K562 (cell line): ENCODE measurements at regions not wholly inside any gene's neighbourhood (a gene's known extent, or its start where the extent isn't known, plus 50 kb on each side); places are given as distances from the start of the nearest gene placed in this dataset.

ENCODE experiments used
- ATAC-seq: fragments of 200-7000 bp; cut with Tn5 transposase; 3 replicates; pipeline ENCODE4 v1.9.1; 2020; ENCODE audit warnings: moderate library complexity
- BruUV-seq: library from RNA; stranded (reverse); fragments of 400-500 nt; replicated peaks from 2 replicates; lab custom pipeline; 2021; lab: Mats Ljungman, UMichigan
- CTCF ChIA-PET: fragments of 300-600 bp; formaldehyde crosslinking; extraction: SDS; loops from one replicate; lab custom pipeline; 2021; ENCODE audit warnings: low intra/inter-chr PET ratio; lab: Yijun Ruan, JAX
- POLR2A ChIA-PET: fragments of 300-600, 350-650 bp; sonication (Branson Sonifier 250); formaldehyde crosslinking; extraction: SDS; loops from one replicate; lab custom pipeline; 2021; ENCODE audit warnings: antibody characterized with exemption, inconsistent platforms; lab: Yijun Ruan, JAX
- DNase-seq, 4 experiments: peaks; one replicate each; pipeline versions ENCODE4 v3.0.0 to v3.0.0-alpha.2; 2011 to 2018; ENCODE audit warnings: low spot score in 3 of 4, mixed read lengths in 3 of 4; ENCODE audit errors: extremely low read depth in 1 of 4
- FAIRE-seq: peaks from 2 replicates; lab custom pipeline; 2011; peaks lifted over from hg19 to GRCh38; lab: Jason Lieb, UNC
- H2AFZ ChIP-seq: 2 replicates; pipeline ENCODE4 v1.6.0; 2011; ENCODE audit warnings: low read depth, low read length, control low read depth, inconsistent platforms
- H3K27ac ChIP-seq: fragments of 200-600 bp; 3 replicates; pipeline ENCODE4 v1.8.0; 2011; ENCODE audit warnings: low read depth, mild to moderate bottlenecking, control low read depth, inconsistent platforms, low read length, moderate library complexity, mixed read lengths; ENCODE audit errors: extremely low read depth
- H3K27me3 ChIP-seq, 2 experiments: fragments of 300-600 bp in 1 of 2; 2 replicates in 1 of 2; 3 replicates in 1 of 2; pipeline versions ENCODE4 v1.6.0 to v1.8.0; 2011; ENCODE audit warnings: inconsistent platforms in 2 of 2, low read length in 2 of 2, mild to moderate bottlenecking in 1 of 2, mixed read lengths in 1 of 2, moderate library complexity in 1 of 2; ENCODE audit not compliant: control insufficient read depth in 2 of 2, insufficient read depth in 2 of 2
- H3K36me3 ChIP-seq: fragments of 300-600 bp; 3 replicates; pipeline ENCODE4 v1.8.0; 2011; ENCODE audit warnings: mild to moderate bottlenecking, low read length, inconsistent platforms; ENCODE audit not compliant: control insufficient read depth, insufficient read depth
- H3K4me1 ChIP-seq, 2 experiments: fragments of 200-600 bp in 1 of 2; replicated peaks in 1 of 2; 2 replicates in 1 of 2; 3 replicates in 1 of 2; pipeline versions ENCODE4 v1.5.1 to v1.8.0; 2011; ENCODE audit warnings: inconsistent platforms in 2 of 2, low read length in 2 of 2, mild to moderate bottlenecking in 1 of 2, mixed read lengths in 1 of 2, moderate library complexity in 1 of 2; ENCODE audit not compliant: control insufficient read depth in 2 of 2, insufficient read depth in 2 of 2
- H3K4me2 ChIP-seq: 2 replicates; pipeline ENCODE4 v1.6.1; 2011; ENCODE audit warnings: low read length, control low read depth, inconsistent platforms, mixed read lengths; ENCODE audit not compliant: insufficient read depth
- H3K4me3 ChIP-seq: fragments of 200-600 bp; sonication (generic), shearing (Covaris generic); 2 replicates; pipeline ENCODE4 v1.5.1; 2016; ENCODE audit warnings: control low read depth, inconsistent platforms
- H3K79me2 ChIP-seq: fragments of 200-600 bp; 3 replicates; pipeline ENCODE4 v1.8.0; 2011; ENCODE audit warnings: low read length, inconsistent platforms; ENCODE audit not compliant: control insufficient read depth, insufficient read depth
- H3K9ac ChIP-seq, 2 experiments: 2 replicates each; pipeline versions ENCODE4 v1.6.0 to v1.6.1; 2011; ENCODE audit warnings: low read depth in 2 of 2, low read length in 2 of 2, control low read depth in 1 of 2, inconsistent platforms in 1 of 2, mild to moderate bottlenecking in 1 of 2, mixed read lengths in 1 of 2; ENCODE audit not compliant: insufficient read depth in 1 of 2
- H3K9me1 ChIP-seq: one replicate; pipeline ENCODE4 v1.6.0; 2011; ENCODE audit warnings: inconsistent platforms, mild to moderate bottlenecking, low read length, moderate library complexity; ENCODE audit not compliant: control insufficient read depth, insufficient read depth
- H3K9me3 ChIP-seq: replicated peaks from 2 replicates; pipeline ENCODE4 v1.5.1; 2011; ENCODE audit warnings: low read depth, low read length, inconsistent platforms; ENCODE audit not compliant: control insufficient read depth, insufficient read depth
- H4K20me1 ChIP-seq: replicated peaks from 2 replicates; pipeline ENCODE4 v1.6.1; 2011; ENCODE audit warnings: low read length, inconsistent platforms, mixed read lengths; ENCODE audit not compliant: control insufficient read depth, insufficient read depth
- KDM2B ChIP-seq: fragments of 250-450 bp; sonication (Bioruptor Pico); IDR thresholded peaks from 2 replicates; pipeline ENCODE4 v1.8.0; 2021; ENCODE audit warnings: mild to moderate bottlenecking, moderate library complexity
- LEF1 ChIP-seq: fragments of 450-650 bp; IDR thresholded peaks from 2 replicates; pipeline ENCODE4 v1.6.1; 2016; ENCODE audit warnings: mild to moderate bottlenecking
- MYNN ChIP-seq, 2 experiments: sonication (generic); formaldehyde crosslinking in 1 of 2; IDR thresholded peaks; 2 replicates each; pipeline versions ENCODE4 v1.5.0 to v1.6.1; 2016 to 2020; ENCODE audit warnings: antibody characterized with exemption in 1 of 2, missing genetic modification reagents in 1 of 2
- NBN ChIP-seq: fragments of 450-650 bp; IDR thresholded peaks from 2 replicates; pipeline ENCODE4 v1.6.1; 2016; ENCODE audit warnings: low read depth, mild to moderate bottlenecking
- RNF2 ChIP-seq: sonication (generic); IDR thresholded peaks from 2 replicates; pipeline ENCODE4 v1.6.1; 2016
- TSHZ1 ChIP-seq: fragments of 250-450 bp; sonication (Bioruptor Pico); IDR thresholded peaks from 2 replicates; pipeline ENCODE4 v1.4.0; 2020; ENCODE audit warnings: mild to moderate bottlenecking, moderate library complexity
- ZNF274 ChIP-seq: IDR thresholded peaks from 2 replicates; pipeline ENCODE4 v1.6.1; 2011; ENCODE audit warnings: low read depth, mild to moderate bottlenecking, low read length, moderate library complexity, borderline replicate concordance
- ZNF561 ChIP-seq: fragments of 450-650 bp; formaldehyde crosslinking; conservative IDR thresholded peaks from 2 replicates; pipeline ENCODE4 v1.4.0; 2020; ENCODE audit warnings: mild to moderate bottlenecking, moderate library complexity
- WGBS: fragments of 100-300 bp; shearing (Covaris generic); methylation state at CpG from one replicate; pipeline ENCODE4 v1.1.6; 2016; ENCODE audit warnings: low coverage, mixed read lengths; ENCODE audit not compliant: insufficient coverage; ENCODE audit errors: missing lambda C conversion rate; 5-methylcytosine and 5-hydroxymethylcytosine counted together
- in situ Hi-C: fragments of 300-500 bp; cut with MboI; formaldehyde crosslinking; loops from 4 replicates; pipeline ENCODE4 v1.15.0; 2018; ENCODE audit warnings: inconsistent platforms, mixed read lengths
- intact Hi-C: fragments of 100-400 bp; cut with micrococcal nuclease; formaldehyde crosslinking; loops from 2 replicates; pipeline ENCODE4 v1.14.2; 2022
- TF ChIP-seq, protein P1 (sequence below): fragments of 250-450 bp; sonication (Bioruptor Pico); IDR thresholded peaks from 2 replicates; pipeline ENCODE4 v1.5.0; 2021; ENCODE audit warnings: mild to moderate bottlenecking, borderline replicate concordance
- TF ChIP-seq, protein P2 (sequence below): sonication (generic); formaldehyde crosslinking; IDR thresholded peaks from 2 replicates; pipeline ENCODE4 v1.8.0; 2022; ENCODE audit warnings: missing genetic modification reagents, mild to moderate bottlenecking, moderate library complexity, borderline replicate concordance

- TF ChIP-seq, protein P1, sequence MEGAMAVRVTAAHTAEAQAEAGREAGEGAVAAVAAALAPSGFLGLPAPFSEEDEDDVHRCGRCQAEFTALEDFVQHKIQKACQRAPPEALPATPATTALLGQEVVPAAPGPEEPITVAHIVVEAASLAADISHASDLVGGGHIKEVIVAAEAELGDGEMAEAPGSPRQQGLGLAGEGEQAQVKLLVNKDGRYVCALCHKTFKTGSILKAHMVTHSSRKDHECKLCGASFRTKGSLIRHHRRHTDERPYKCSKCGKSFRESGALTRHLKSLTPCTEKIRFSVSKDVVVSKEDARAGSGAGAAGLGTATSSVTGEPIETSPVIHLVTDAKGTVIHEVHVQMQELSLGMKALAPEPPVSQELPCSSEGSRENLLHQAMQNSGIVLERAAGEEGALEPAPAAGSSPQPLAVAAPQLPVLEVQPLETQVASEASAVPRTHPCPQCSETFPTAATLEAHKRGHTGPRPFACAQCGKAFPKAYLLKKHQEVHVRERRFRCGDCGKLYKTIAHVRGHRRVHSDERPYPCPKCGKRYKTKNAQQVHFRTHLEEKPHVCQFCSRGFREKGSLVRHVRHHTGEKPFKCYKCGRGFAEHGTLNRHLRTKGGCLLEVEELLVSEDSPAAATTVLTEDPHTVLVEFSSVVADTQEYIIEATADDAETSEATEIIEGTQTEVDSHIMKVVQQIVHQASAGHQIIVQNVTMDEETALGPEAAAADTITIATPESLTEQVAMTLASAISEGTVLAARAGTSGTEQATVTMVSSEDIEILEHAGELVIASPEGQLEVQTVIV (CRISPR knock-in tag) = no peak
These were observed 51.1 kb upstream of the ROPN1 start (continued) for GRCh38 chr3:124043023-124043422.

DNA sequence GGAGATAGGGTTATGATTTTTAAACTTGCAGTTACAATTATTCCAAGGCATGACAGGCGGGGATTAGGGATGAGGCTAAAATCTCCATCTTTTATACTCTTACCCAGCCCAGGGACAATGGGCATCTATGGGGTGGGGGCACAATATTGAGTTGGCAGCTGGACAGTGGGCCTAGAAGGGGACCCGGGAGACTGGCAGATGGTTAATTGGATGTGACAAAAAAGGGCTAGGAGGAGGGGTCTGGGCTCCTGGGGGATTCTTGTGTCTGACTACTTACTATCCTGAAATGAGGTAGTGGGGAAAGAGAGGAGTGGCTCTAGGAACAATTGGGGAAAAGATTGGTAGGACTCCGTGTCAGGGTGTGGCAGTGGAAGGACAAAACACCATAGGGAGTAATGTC is 53.0 kb upstream of the ROPN1 start:
- Histone ChIP-seq H3K36me3 (no peaks in the 10 kb centered on the region), H3K4me3 (no peak overlapping the region), H3K4me1 (no peaks in the 10 kb centered on the region), H4K20me1 (no peaks in the 10 kb centered on the region), H3K9me1 (no peaks in the 10 kb centered on the region), H3K9ac (no peak overlapping the region), H3K4me2 (no peak overlapping the region), H3K27me3 (peaks cover 0 to 5% of the 10 kb centered on the region in 2 experiments; a peak in 3 of 5 replicates), H3K27ac (no peak overlapping the region), H3K79me2 (no peaks in the 10 kb centered on the region), H3K9me3 (no peaks in the 10 kb centered on the region), H2AFZ (no peak overlapping the region)
- BruUV-seq = no TSS peak
- in situ Hi-C loops = no loop called here
- intact Hi-C loops = no loop called here
- no peak for FAIRE-seq
- ATAC-seq = no peak
- CTCF ChIA-PET = no interaction called here
- WGBS = 0% methylated on average over 3 of the region's 3 CpGs
- DNase-seq = no peak
- POLR2A ChIA-PET = interaction anchor here (0.5 kb wide), 1 partner anchor 56 kb away, joined by 3 read pairs; no protein-coding TSS in a partner anchor
- no peak for TF ChIP-seq MYNN (IDR thresholded peaks at IDR 0.05)
- no peak for TF ChIP-seq MYNN (CRISPR knock-in tag; IDR thresholded peaks at IDR 0.05)
- TF ChIP-seq, protein P2, sequence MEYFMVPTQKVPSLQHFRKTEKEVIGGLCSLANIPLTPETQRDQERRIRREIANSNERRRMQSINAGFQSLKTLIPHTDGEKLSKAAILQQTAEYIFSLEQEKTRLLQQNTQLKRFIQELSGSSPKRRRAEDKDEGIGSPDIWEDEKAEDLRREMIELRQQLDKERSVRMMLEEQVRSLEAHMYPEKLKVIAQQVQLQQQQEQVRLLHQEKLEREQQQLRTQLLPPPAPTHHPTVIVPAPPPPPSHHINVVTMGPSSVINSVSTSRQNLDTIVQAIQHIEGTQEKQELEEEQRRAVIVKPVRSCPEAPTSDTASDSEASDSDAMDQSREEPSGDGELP (CRISPR knock-in tag) = no peak
- no peak for TF ChIP-seq NBN
- TF ChIP-seq RNF2 = no peak
- TF ChIP-seq LEF1 = no peak
- no peak for TF ChIP-seq TSHZ1 (CRISPR knock-in tag)
- TF ChIP-seq KDM2B = no peak
- TF ChIP-seq ZNF274 = no peak
- no peak for TF ChIP-seq ZNF561
